ENCODE measurements at regions not wholly inside any gene's neighbourhood (a gene's known extent, or its start where the extent isn't known, plus 50 kb on each side); places are given as distances from the start of the nearest gene placed in this dataset.

DNA sequence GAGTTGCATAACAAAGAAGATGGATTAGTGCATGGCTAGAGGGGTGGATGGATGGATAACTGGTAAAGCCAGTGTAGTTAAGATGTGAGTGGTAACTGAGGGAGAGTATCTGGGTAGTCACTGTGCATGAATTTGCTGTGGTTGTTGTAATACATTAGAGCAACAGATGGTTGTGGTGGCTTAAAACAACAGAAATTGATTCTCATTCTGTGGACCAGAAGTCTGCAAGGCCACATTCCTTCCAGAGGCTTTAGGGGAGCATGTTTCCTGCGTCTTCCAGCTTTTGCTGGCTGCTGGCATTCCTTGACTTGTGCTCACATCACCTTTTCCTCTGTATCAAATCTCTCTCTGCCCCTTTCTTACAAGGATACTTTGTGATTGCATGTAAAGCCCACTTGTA lies 155.4 kb downstream of the ASB1 start:
- no peak for DNase-seq (ENCODE audit: low spot score)

DNA sequence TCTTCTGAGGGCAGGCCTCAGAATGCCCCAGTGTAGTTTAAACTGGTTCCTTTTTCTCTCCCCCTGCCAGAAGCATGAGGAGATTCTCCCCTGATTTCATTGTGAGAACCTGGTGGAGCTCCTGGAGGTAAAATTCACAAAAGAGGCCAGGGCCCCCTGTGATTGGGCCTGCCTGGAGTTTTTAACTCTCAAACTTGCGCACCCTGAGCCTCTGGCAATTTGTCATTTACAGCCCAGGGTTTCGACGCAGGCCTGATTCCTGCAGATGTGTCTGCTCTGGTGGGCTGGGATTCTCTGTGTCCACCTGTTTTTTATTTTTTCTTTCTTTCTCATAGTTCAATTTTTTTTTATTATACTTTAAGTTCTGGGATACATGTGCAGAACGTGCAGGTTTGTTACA lies 157.9 kb downstream of the ASB1 start:
- no peak for DNase-seq (ENCODE audit: low spot score)

DNA sequence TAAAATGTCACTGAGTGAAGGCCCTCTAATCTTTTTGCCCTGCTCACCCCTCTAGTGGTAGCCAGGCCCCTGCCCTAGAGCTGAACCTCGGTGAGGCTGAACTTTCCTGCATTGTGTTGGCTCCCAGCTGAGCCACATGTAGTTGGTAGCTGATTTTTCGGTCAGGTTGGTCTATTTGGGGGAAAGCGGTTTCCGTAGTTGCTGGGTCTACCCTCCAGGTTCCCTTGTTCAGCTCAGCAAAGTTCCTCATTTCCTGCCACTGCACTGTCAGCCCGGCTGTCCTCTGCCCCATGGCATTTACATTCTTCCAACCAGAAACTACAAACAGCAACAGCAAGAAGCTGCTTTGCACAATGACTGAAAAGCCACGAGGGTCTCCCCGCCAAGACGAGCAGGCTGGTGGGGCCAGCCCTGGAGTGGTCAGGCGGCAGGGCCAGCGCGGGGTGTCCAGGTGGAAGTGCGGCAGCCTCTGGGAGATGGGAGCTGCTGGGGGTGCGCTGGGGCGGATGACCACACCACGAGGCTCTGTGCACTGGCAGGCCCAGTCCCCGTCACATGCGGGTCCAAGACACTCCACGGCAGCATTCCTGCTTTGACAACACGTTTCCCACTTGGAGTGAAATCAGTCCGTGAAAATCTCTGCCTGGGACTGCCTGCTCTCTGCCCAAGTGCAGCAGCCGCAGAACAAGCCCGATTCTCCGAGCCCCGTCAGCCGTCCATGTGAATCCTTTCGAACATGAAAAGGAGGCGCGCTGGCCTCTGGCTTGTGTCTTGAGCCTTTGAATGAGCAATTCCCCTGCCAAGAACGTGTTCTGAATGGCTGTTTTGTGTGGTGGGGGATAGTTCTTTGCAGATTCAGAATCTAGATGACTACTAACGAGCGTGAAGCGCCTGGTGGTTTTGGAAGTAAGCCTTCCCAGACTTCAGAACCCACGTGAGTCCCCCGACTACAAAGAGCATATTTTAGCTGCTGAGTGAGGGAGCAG lies 159.4 kb downstream of the ASB1 start:
- DNase-seq (ENCODE audit: low spot score): no peak

DNA sequence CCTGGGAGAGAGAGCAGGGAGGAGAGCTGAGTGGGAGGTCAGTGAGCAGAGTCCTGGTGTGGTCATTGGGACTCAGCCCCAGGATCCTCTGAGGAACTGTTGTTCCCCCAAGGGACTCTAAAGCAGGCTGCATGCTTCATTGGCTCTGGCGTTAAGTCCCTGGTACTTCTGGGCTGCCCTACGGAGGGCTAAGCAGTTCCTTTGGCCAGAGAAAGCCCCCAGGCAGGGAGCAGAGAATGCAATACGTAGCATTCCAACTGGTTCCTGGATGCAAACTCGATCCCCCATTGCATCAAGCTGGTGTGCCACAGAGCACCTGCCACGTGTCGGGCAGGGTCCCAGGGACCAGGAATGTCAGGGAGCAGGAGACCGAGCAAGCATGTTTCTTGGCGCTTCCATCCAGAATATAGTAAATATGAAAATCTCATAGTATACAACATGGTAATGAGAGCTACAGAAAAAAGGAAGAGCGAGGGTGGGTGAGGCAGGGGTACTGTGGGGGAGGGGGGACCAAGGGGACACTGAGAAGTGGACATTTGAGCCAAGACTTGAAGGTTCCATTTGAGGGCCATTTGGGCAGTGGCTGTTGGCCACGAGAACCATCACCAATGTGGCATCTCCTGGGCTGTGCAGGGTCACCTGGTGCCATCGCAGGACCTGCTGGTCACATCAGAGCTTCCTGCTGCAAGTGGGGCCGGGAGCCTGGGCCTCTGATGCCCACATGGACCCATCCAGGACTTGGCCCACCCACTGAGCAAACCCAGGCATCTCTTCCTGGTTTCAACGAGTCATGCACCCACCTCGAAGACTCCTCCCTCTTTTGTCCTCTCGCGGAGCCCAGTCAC lies 160.4 kb downstream of the ASB1 start:
- DNase-seq (ENCODE audit: low spot score): no peak

DNA sequence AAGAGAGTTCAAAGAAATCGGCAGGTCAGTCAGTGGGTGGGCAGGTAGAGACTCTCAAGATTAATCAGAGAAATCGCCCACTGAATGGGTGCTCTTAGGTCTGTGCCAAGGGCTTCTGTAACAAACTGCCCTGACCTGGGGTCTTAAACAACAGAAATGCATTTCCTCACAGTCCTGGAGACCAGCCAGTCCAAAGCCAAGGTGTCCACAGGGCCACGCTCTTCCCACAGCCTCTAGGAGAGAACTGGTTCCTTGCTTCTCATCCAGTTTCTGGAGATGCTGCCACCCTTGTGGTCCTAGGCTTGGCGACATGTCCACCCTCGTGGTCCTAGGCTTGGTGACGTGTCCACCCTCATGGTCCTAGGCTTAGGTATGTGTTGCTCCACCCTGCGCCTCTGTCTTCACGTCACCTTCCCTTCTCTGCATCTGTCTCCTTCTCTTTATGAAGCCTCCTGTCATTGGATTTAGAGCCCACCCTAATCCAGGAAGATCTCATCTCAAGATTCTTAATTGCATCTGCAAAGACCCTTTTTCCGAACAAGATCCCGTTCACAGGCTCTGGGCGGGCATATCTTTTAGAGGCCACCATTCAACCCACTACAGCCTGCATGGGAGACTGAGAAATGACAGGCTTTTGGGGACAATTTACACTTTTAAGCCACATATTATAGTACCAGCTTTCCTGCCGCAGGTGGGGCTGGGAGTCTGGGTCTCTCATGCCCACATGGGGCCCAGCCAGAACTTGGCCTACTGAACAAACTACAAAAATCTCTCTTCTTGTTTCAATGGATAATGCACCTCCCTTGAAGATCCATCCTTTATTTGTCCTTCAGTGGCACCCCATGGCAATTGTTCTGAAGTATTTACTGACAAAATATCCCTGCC lies 161.3 kb downstream of the ASB1 start:
- DNase-seq (ENCODE audit: low spot score): no peak

DNA sequence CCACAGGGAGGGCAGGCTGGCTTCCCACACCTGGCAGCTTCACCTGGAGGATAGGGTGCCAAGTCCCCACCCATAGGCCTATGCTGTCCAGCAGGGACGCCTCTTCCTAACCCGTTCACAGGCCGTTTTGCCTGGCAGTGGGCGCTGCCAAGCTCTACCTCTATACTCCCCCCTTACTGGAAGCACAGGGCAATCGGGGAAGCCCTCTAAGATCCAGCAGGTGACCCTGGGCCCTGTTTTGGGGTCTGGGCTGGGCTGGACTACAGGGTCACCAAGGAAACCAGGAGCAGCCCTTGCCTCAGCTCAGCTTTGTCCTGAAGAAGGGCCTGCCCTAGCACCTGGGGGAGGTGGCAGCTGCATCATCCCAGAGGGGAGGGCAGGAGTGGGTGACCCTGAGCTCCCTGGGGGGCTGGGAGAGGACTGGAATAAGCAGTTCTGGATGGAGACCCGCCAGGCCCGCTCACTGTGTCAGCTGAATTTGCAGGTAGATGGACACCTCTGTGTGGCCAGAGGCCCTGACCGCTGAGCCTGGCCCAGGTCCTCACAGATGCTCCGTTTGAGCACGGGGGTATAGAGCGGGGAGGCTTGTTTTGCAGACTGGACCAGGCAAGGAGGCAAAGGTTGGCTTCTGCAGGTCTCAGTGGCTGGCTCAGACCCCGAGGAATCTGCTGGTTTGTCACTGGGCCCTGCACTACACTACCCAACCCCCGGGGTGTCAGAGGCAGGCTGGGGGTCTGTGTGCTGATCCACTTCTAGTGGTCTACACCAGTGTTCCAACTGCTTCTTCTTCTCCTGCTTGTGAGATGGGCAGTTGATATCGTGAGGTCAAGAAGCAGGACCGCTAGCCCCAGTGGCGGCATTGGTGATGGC lies 163.1 kb downstream of the ASB1 start:
- DNase-seq (ENCODE audit: low spot score): no peak

DNA sequence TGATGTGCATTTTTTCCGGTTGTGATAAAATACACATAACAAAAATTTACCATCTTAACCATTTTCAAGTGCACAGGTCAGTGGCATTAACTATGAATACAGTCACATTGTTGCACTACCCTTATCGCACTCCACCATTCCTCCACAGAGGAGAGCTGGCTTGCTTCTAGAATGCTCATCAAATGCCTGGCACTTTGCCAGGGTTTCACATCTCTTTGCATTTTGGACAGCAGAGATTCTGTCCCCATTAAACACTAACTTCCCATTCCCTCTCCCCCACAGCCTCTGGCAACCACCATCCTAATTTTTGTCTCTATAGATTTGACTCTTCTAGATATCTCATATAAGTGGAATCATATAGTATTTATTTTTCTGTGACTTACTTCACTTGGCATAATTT lies 165.0 kb downstream of the ASB1 start:
- no peak for DNase-seq (ENCODE audit: low spot score)

DNA sequence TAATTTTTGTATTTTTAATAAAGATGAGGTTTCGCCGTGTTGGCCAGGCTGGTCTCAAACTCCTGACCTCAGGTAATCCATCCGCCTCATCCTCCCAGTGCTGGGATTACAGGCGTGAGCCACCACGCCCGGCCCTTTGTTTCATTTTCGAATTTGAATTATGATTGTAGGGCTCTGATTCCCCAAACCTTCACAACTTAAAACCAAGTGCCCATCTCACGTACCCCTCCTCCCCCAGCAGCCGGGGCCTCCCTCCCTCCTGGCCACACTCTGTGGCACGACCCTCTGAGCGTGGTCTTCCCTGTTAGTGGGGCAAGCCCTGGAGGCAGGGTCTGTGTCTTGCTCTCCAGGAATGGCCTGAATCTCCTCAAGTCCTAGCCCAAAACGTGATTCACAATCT lies 166.5 kb downstream of the ASB1 start:
- DNase-seq (ENCODE audit: low spot score): no peak

DNA sequence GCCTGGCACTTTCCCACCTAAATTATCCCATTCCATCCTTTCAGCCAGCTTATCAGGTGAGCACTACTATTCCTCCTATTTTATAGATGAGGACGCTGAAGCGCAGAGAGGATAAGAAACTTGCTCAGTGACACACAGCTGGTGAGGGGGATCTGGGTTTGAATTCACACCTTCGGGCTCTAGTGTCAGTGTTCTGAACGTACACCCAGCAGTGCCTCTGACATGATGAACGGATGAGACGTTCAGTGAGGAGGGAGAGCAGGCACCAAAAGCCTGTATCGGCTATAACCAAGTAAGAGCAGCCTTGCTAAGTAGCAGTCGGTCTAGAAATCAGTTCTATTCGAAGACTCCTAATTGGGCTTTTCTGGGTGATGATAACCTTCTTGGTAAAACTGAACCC lies 167.0 kb downstream of the ASB1 start:
- DNase-seq (ENCODE audit: low spot score): no peak

DNA sequence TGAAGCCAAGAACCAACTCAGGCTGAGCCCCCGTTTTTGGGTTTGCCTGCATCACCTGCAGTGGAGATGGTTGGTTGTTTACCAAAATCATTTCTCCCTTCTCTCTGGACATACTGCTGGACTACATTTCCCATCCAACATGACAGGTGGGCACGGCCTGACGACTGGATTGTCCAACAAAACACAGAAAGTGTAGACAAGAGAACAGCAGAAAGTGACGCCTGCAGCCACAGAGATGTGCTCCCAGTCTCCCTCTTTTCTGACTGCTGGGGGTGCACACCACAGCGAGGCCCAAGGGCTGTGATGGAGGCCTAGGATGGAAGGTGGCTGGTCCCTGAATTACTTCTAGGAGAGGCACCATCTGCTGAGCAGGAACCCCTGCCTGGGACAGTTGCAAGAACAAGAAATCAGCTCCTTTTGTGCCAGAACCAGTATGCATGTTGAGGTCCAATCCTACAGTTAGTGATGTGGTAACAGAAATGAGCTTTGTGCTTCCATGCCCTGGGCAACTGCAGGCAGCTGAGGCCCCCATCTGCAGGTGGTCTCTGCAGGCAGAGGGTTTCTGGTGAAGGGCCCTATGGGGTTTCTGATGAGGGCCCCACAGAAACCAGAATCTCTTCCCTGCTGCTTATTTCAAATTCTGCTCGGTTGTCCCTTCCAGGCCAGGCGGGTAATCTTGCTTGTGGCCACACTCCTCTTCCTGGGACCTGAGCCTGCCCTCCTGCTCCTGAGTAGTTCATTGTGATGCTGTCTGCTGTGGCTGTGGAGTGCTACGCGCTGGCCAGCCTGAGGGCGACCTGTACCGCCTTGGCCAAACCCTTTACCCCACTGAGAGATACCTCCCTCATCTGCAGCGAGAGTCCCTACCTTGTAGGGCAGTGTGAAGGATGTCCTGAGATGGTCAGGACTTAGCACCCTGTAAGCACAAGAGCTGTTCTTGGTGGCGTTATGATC lies 168.3 kb downstream of the ASB1 start:
- DNase-seq (ENCODE audit: low spot score): no peak

DNA sequence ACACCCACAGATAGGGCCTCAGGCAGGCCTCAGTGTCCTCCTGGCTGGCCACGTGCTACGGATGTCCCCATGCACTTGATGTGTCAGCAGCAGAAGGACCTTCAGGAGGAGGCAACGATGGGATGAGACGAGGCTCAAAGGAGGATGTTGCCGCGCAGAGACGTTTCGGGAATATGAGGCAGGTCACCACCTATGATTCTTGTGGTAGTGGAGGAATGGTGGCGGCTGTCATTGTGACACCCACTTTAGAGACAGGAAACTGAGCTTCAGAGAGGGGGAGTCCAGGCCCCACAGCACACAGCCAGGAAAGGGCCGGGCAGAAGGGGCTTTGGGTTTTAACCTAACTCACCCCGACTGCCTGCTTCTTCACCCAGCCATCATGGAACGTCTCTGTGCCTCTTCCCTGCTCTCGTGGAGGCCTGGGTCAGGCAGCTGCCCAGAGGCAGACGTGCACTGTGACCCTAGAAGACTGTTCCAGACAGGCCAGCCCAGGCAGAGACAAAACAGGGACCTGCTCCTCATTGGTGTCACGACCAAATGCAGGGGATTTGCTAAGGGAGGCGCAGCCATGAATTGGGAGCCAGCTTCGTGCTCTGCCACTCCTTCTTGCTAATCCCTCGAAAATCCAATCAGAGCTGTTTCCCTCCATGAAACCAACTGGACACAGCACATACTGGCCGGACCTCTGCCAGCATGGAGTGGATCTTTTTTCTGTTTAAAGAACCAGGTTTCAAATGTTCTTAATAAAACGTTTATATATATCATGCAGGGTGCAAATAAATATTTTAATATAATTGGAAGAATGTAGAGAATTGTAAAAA lies 169.2 kb downstream of the ASB1 start:
- no peak for DNase-seq (ENCODE audit: low spot score)

DNA sequence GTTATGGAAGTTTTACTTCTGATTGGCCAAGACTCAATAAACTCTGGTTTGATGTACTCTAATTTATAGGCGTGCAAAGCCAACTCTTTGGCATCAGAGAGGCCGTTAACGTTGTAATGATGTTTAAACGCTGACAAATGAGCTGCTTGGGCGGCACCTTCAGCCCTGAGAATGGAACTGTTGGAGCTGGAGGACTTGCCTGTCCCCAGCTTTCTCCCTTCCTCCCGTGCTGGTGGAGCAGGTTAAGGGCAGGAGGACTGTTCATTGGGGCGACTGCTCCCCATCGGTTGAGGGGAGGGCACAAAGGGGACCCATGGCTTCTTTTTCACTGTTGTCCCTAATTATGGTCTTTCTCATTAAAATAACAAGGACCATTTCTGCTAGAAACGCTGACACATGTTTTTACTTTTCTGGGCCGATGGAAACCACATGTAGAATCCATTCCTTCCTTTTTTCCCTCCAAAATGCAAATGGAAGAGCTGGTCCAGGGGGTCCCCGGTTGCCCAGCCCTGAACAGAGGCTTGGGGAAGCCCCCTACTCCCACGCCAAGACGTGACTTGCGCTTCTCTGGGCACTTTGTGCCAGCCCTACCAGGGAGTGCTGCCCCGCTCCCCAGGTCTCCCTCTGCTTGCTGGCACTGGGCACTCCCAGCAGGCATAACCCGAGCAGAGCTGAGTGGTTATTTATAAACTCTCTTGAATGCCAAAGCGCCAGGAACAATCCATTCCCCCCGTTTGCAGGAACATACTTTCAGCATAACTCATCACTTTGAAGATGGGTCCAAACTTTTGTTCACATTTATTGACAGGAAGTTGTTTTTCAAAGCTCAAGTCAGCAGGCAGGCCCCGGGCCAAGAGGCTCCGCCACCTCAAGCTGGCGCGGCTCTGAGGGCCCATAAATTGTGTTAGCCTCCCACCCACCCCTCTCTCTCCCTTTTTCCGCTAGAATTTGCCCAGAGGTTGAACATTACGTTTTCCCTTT lies 170.1 kb downstream of the ASB1 start:
- no peak for DNase-seq (ENCODE audit: low spot score)

DNA sequence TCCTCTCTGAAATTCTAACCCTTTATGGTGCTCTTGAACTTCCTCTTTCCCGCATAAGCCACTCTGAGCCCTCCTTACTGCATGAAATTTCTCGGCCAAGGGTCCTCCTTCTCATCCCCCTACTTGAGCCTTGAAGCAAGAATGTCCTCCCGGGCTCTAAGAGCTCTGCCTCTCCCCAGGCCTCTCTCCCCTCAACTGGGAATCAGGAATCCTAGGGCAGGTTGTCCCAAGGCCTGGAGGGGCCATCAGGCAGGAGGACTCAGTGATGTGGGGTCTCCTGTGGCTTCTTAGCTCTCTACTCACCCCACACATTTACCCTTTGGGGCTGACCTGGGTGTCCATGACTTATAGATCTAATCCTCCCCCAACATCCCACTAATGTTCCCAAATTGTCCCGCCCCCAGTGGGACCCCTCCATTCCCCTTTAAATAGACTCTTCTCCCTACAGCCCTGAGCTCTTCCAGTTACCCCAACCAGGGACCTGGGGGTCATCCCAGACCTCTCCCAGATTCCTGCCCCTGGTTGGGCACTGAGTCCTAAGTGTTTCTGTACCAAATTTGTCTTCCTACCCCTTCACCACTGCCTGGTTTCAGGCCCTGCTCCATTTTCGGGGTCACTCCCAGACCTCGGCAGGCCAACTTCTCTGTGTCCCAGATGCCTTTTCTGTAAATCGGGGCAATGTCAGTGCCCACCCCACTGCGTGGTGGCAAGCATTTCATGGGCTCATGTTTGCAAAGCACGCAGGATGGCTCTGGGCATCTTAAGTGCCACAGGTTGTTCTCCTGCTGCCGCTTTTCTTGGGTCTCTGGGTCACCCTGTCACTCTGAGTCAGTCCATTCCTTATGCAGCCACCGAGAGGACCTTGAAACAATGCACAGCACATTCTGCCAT lies 171.2 kb downstream of the ASB1 start:
- no peak for DNase-seq (ENCODE audit: low spot score)

DNA sequence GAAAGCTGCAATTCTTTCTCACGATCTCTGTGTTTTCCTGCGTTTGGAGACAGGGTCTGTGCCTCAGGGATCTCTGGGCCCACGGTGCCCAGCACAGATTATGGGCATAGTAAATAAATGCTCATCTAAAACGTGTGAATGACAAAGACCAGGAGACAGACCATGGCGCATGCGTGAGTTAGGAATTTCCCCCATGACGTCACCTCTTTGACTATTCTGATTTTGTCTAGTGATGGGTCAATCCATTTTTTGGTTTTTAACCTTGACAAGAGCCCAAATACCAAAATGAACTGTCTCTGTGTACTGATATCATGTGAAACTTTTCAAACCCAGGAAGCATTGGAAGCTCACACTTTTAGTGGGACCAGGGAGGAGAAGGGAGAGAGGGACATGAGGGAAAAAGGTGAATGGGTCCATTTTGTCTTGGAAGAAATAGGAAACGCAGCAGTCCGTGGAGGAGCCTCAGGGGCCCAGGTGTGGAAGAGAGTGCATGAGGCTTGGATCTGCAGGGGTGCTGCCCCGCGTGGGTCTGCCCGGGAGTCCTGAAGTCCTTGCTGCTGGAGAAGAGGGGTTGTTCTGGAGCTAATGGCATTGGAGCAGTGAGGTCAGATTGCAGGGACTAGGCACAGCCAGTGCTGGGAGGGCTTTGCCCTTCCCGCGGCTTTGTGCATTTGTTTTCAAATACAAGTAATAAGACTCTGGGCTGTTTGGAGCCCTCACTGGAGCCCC lies 172.2 kb downstream of the ASB1 start:
- DNase-seq (ENCODE audit: low spot score): no peak

DNA sequence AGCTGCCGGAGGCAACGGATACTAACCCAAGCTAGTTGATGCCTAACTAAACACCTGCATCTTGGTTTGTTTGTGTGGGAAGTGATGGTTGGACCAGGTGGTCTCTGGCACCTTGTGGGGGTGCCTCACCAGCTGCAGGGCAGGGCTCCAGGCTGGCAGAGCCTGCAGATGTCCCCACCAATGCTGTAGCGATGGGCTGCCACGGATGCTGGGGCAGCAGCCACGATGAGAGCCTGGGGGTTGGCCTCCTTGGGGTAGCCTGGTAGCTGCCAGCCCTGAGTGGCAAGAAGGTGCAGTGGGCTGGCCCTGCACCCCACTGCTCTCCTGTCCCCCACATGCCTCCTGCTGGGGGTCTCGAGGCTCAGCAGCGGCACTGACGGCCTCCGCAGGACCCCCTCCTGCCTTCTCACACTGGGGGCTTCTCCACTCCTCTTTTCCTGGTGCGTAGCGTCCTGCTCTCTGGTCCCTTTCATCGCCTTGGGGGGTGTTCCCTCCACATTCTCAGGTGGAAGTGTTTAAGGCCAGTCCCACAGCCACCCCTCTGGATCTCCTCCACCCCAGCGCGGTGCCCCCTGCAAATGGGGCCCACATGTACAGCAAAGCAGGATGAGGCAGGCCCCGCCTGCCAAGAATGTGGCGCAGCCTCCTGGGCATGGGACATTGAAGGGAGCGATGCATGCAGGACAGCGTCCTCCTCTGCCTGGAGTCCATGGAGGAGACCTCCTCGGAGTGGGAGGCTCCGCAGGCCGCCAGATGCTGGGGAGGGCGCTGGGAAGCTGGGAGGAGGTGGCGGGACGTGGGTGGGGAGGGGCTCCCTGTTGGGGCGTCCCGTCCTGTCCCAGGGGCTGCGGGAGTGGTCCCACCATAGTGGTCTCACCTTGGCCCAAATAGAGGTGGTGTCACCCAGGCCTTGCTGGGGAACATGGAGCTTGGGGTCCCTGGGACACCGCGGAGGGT lies 173.1 kb downstream of the ASB1 start:
- no peak for DNase-seq (ENCODE audit: low spot score)

All from NAMALWA (cell line).